ENCODE measurements at regions not wholly inside any gene's neighbourhood (a gene's known extent, or its start where the extent isn't known, plus 50 kb on each side); places are given as distances from the start of the nearest gene placed in this dataset.

- Histone ChIP-seq H3K4me3 (no peak overlapping the region), H3K4me2 (ENCODE audit: insufficient read depth, low read length) (no peak overlapping the region), H3K27ac (ENCODE audit: extremely low read depth, low read depth, low read length) (no peak overlapping the region), H3K36me3 (ENCODE audit: control insufficient read depth, insufficient read depth, low read length) (no peaks in the 10 kb centered on the region), H3K9ac (ENCODE audit: insufficient read depth in 1 of 2, low read depth in 2 of 2, low read length in 2 of 2) (no peak overlapping the region), H3K27me3 (ENCODE audit: control insufficient read depth in 2 of 2, insufficient read depth in 2 of 2, low read length in 2 of 2) (no peaks in the 10 kb centered on the region), H3K79me2 (ENCODE audit: control insufficient read depth, insufficient read depth, low read length) (no peaks in the 10 kb centered on the region), H4K20me1 (replicated peaks; ENCODE audit: control insufficient read depth, insufficient read depth, low read length) (no peaks in the 10 kb centered on the region), H3K9me3 (replicated peaks; ENCODE audit: control insufficient read depth, insufficient read depth, low read depth, low read length) (no peaks in the 10 kb centered on the region), H3K9me1 (ENCODE audit: control insufficient read depth, insufficient read depth, low read length) (no peaks in the 10 kb centered on the region), H2AFZ (ENCODE audit: low read depth, low read length) (no peak overlapping the region), H3K4me1 (replicated peaks in 1 of 2; ENCODE audit: control insufficient read depth in 2 of 2, insufficient read depth in 2 of 2, low read length in 2 of 2) (no peaks in the 10 kb centered on the region)
- in situ Hi-C loops (cut with MboI) (no loop called here), intact Hi-C loops (cut with micrococcal nuclease) (no loop called here)
- no TSS peak for BruUV-seq (replicated peaks)
- 0% methylated on average over 1 of the region's 1 CpG for WGBS (ENCODE audit: insufficient coverage, low coverage, missing lambda C conversion rate)
- FAIRE-seq (no peak), ATAC-seq (no peak), DNase-seq (ENCODE audit: extremely low read depth in 1 of 4, low spot score in 3 of 4) (no peak)
- ChIA-PET CTCF (ENCODE audit: low intra/inter-chr PET ratio) (no interaction called here), POLR2A (no interaction called here)
- no peak for TF ChIP-seq CCNT2 (IDR thresholded peaks at IDR 0.05; ENCODE audit: borderline replicate concordance, extremely low read depth, insufficient read length, low read depth, low read length)
These were observed 786.5 kb downstream of the TAF11L14 start for GRCh38 chr5:18420711-18421110.

GRCh38 chr5:18433336-18433735 lies 799.1 kb downstream of the TAF11L14 start:
- intact Hi-C loops (cut with micrococcal nuclease) (no loop called here), in situ Hi-C loops (cut with MboI) (no loop called here)
- H2AFZ ChIP-seq (ENCODE audit: low read depth, low read length) = no peak overlapping the region
- H3K4me1 ChIP-seq (replicated peaks in 1 of 2; ENCODE audit: control insufficient read depth in 2 of 2, insufficient read depth in 2 of 2, low read length in 2 of 2) = no peaks in the 10 kb centered on the region
- H3K4me2 ChIP-seq (ENCODE audit: insufficient read depth, low read length) = no peak overlapping the region
- no peaks in the 10 kb centered on the region for H3K79me2 ChIP-seq (ENCODE audit: control insufficient read depth, insufficient read depth, low read length)
- H3K36me3 ChIP-seq (ENCODE audit: control insufficient read depth, insufficient read depth, low read length) = no peaks in the 10 kb centered on the region
- CTCF ChIA-PET (ENCODE audit: low intra/inter-chr PET ratio) = no interaction called here
- no TSS peak for BruUV-seq (replicated peaks)
- H3K9ac ChIP-seq (ENCODE audit: insufficient read depth in 1 of 2, low read depth in 2 of 2, low read length in 2 of 2) = no peak overlapping the region
- no peaks in the 10 kb centered on the region; the same call in 1 of the 2 replicates for H3K9me3 ChIP-seq (replicated peaks; ENCODE audit: control insufficient read depth, insufficient read depth, low read depth, low read length)
- no peaks in the 10 kb centered on the region for H3K9me1 ChIP-seq (ENCODE audit: control insufficient read depth, insufficient read depth, low read length)
- TF ChIP-seq FOXA1 (IDR thresholded peaks at IDR 0.05; ENCODE audit: borderline replicate concordance) = no peak
- no peak for TF ChIP-seq ZNF644 (tag; IDR thresholded peaks at IDR 0.05; ENCODE audit: low read depth)
- TF ChIP-seq MAZ (CRISPR knock-in tag; conservative IDR thresholded peaks at IDR 0.05 in 1 of 2, IDR thresholded peaks at IDR 0.05 in 1 of 2) = no peak
- no peak for TF ChIP-seq ZFP1 (CRISPR knock-in tag; IDR thresholded peaks at IDR 0.05)
- TF ChIP-seq SMAD4 (CRISPR knock-in tag; conservative IDR thresholded peaks at IDR 0.05) = no peak
- no peak for TF ChIP-seq ZEB2 (IDR thresholded peaks at IDR 0.05)
- no peak for TF ChIP-seq C11orf30 (IDR thresholded peaks at IDR 0.05; ENCODE audit: low read depth)
- TF ChIP-seq BRD9 (IDR thresholded peaks at IDR 0.05; ENCODE audit: low read depth, partially characterized antibody) = no peak
- no peak for TF ChIP-seq ERF (CRISPR knock-in tag; IDR thresholded peaks at IDR 0.05)
- TF ChIP-seq NFIC (IDR thresholded peaks at IDR 0.05) = no peak
- no peak for TF ChIP-seq HDGF (IDR thresholded peaks at IDR 0.05)
- no peak for TF ChIP-seq E2F8 (IDR thresholded peaks at IDR 0.05; ENCODE audit: low read depth, partially characterized antibody)
- TF ChIP-seq NUFIP1 (IDR thresholded peaks at IDR 0.05; ENCODE audit: partially characterized antibody) = no peak
- H3K27ac ChIP-seq (ENCODE audit: extremely low read depth, low read depth, low read length) = no peak overlapping the region
- no peak overlapping the region for H3K4me3 ChIP-seq
- ATAC-seq (no peak), DNase-seq (ENCODE audit: extremely low read depth in 1 of 4, low spot score in 3 of 4) (no peak), FAIRE-seq (no peak)
- no peaks in the 10 kb centered on the region for H4K20me1 ChIP-seq (replicated peaks; ENCODE audit: control insufficient read depth, insufficient read depth, low read length)
- H3K27me3 ChIP-seq (ENCODE audit: control insufficient read depth in 2 of 2, insufficient read depth in 2 of 2, low read length in 2 of 2) = no peaks in the 10 kb centered on the region
- POLR2A ChIA-PET = no interaction called here
